ENCODE measurements at regions not wholly inside any gene's neighbourhood (a gene's known extent, or its start where the extent isn't known, plus 50 kb on each side); places are given as distances from the start of the nearest gene placed in this dataset.

- H3K9ac ChIP-seq (ENCODE audit: insufficient read depth, low read length) = no peak overlapping the region
- H2AFZ ChIP-seq (ENCODE audit: low read length) = no peak overlapping the region
- H3K4me3 ChIP-seq (replicated peaks in 1 of 4; ENCODE audit: control extremely low read depth in 1 of 4, insufficient read depth in 1 of 4, low read depth in 3 of 4, low read length in 4 of 4) = no peak overlapping the region
- no peaks in the 10 kb centered on the region for H3K4me1 ChIP-seq (ENCODE audit: control insufficient read depth, extremely low read depth, insufficient read depth, low read length)
- no peak overlapping the region for H3K27ac ChIP-seq (ENCODE audit: insufficient read depth, low read length)
- no peaks in the 10 kb centered on the region for H3K79me2 ChIP-seq (ENCODE audit: control insufficient read depth, insufficient read depth, low read length)
- no peaks in the 10 kb centered on the region for H3K36me3 ChIP-seq (ENCODE audit: control insufficient read depth, insufficient read depth, low read length)
- H3K27me3 ChIP-seq (ENCODE audit: control insufficient read depth, insufficient read depth, low read length) = no peaks in the 10 kb centered on the region
- no peak for TF ChIP-seq EZH2 (IDR thresholded peaks at IDR 0.05; ENCODE audit: low read length, missing control alignments)
- no peak for TF ChIP-seq CTCF (conservative IDR thresholded peaks at IDR 0.05 in 1 of 2, IDR thresholded peaks at IDR 0.05 in 1 of 2; ENCODE audit: low read depth in 1 of 2, low read length in 2 of 2)
- H4K20me1 ChIP-seq (ENCODE audit: control insufficient read depth, extremely low read depth, insufficient read depth, low read length) = no peaks in the 10 kb centered on the region
- DNase-seq (ENCODE audit: low read depth in 2 of 2) = peak in 1 of 2 donors; percentile 8
- H3K4me2 ChIP-seq (ENCODE audit: extremely low read depth, insufficient read depth, low read length) = no peak overlapping the region
- no peaks in the 10 kb centered on the region for H3K9me3 ChIP-seq (ENCODE audit: control insufficient read depth, insufficient read depth, low read depth, low read length)
Measured at GRCh38 chr2:223215254-223215516, 163.2 kb downstream of the KCNE4 start.

- H3K27ac ChIP-seq (ENCODE audit: insufficient read depth, low read length) = no peak overlapping the region
- H3K4me1 ChIP-seq (ENCODE audit: control insufficient read depth, extremely low read depth, insufficient read depth, low read length) = no peaks in the 10 kb centered on the region
- no peak overlapping the region for H3K4me2 ChIP-seq (ENCODE audit: extremely low read depth, insufficient read depth, low read length)
- H4K20me1 ChIP-seq (ENCODE audit: control insufficient read depth, extremely low read depth, insufficient read depth, low read length) = no peaks in the 10 kb centered on the region
- H3K4me3 ChIP-seq (replicated peaks in 1 of 4; ENCODE audit: control extremely low read depth in 1 of 4, insufficient read depth in 1 of 4, low read depth in 3 of 4, low read length in 4 of 4) = no peak overlapping the region
- H3K9me3 ChIP-seq (ENCODE audit: control insufficient read depth, insufficient read depth, low read depth, low read length) = no peaks in the 10 kb centered on the region
- H3K9ac ChIP-seq (ENCODE audit: insufficient read depth, low read length) = no peak overlapping the region
- H2AFZ ChIP-seq (ENCODE audit: low read length) = no peak overlapping the region
- H3K36me3 ChIP-seq (ENCODE audit: control insufficient read depth, insufficient read depth, low read length) = no peaks in the 10 kb centered on the region
- TF ChIP-seq EZH2 (IDR thresholded peaks at IDR 0.05; ENCODE audit: low read length, missing control alignments) = no peak
- no peak for TF ChIP-seq CTCF (conservative IDR thresholded peaks at IDR 0.05 in 1 of 2, IDR thresholded peaks at IDR 0.05 in 1 of 2; ENCODE audit: low read depth in 1 of 2, low read length in 2 of 2)
- DNase-seq (ENCODE audit: low read depth in 2 of 2) = no peak
- H3K27me3 ChIP-seq (ENCODE audit: control insufficient read depth, insufficient read depth, low read length) = no peaks in the 10 kb centered on the region
- H3K79me2 ChIP-seq (ENCODE audit: control insufficient read depth, insufficient read depth, low read length) = no peaks in the 10 kb centered on the region
Measured at GRCh38 chr2:223217373-223217772, 165.4 kb downstream of the KCNE4 start.

- H3K4me3 ChIP-seq (replicated peaks in 1 of 4; ENCODE audit: control extremely low read depth in 1 of 4, insufficient read depth in 1 of 4, low read depth in 3 of 4, low read length in 4 of 4) = no peak overlapping the region
- H3K27me3 ChIP-seq (ENCODE audit: control insufficient read depth, insufficient read depth, low read length) = no peaks in the 10 kb centered on the region
- no peaks in the 10 kb centered on the region for H4K20me1 ChIP-seq (ENCODE audit: control insufficient read depth, extremely low read depth, insufficient read depth, low read length)
- no peaks in the 10 kb centered on the region for H3K79me2 ChIP-seq (ENCODE audit: control insufficient read depth, insufficient read depth, low read length)
- no peak overlapping the region for H3K4me2 ChIP-seq (ENCODE audit: extremely low read depth, insufficient read depth, low read length)
- no peak overlapping the region for H3K9ac ChIP-seq (ENCODE audit: insufficient read depth, low read length)
- TF ChIP-seq EZH2 (IDR thresholded peaks at IDR 0.05; ENCODE audit: low read length, missing control alignments) = no peak
- no peak for TF ChIP-seq CTCF (conservative IDR thresholded peaks at IDR 0.05 in 1 of 2, IDR thresholded peaks at IDR 0.05 in 1 of 2; ENCODE audit: low read depth in 1 of 2, low read length in 2 of 2)
- H3K36me3 ChIP-seq (ENCODE audit: control insufficient read depth, insufficient read depth, low read length) = no peaks in the 10 kb centered on the region
- H3K9me3 ChIP-seq (ENCODE audit: control insufficient read depth, insufficient read depth, low read depth, low read length) = no peaks in the 10 kb centered on the region
- DNase-seq (ENCODE audit: low read depth in 2 of 2) = no peak
- H3K27ac ChIP-seq (ENCODE audit: insufficient read depth, low read length) = no peak overlapping the region
- H2AFZ ChIP-seq (ENCODE audit: low read length) = no peak overlapping the region
- H3K4me1 ChIP-seq (ENCODE audit: control insufficient read depth, extremely low read depth, insufficient read depth, low read length) = no peaks in the 10 kb centered on the region
Measured at GRCh38 chr2:223218587-223219178, 166.7 kb downstream of the KCNE4 start.

Measured in fibroblast of lung (primary cell).